ENCODE measurements at regions not wholly inside any gene's neighbourhood (a gene's known extent, or its start where the extent isn't known, plus 50 kb on each side); places are given as distances from the start of the nearest gene placed in this dataset.
"Not testable (repeated sequence)": the region's sequence is repeated elsewhere in the genome, so short reads cannot be mapped to it uniquely, and the experiment has no call there.

DNA sequence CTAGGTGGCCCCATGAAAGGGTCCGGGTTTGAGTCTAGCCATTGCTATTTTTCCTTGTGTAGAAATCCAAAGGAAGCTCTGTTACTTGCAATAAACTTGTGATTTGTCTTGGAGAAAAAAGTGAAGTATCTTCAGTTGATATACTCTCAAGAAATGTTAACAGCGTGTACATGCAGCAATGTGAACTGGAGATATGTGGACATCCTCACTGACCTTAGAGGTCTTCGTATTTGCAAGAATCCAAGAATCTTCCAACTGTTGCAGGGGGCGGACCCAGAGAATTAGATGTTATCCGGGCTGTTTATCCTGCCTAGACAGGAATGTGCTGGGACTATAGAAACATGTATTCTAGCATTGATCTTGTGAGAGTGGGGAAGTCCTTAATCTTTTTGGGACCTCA, 187.6 kb downstream of the KCNS3 start:
- DNase-seq = no peak

DNA sequence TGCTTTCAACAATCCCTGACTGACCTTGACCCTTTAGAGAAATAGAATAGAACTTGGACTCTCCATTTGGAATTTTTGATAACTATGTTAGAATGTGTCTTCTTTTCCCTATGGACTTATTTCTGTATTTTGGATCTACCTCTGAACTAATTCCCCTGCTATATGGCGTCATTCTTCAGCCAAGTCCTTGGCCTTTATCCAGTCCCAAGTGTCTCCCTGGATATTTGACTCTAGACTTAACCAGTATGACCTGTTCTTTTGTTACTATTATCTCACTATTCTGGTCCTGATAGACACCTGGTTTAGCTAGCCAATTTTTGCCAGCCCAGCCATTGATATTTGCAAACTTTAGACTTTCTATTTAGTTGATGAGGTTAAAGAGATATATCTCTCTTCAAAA, 186.8 kb downstream of the KCNS3 start:
- no peak for DNase-seq

DNA sequence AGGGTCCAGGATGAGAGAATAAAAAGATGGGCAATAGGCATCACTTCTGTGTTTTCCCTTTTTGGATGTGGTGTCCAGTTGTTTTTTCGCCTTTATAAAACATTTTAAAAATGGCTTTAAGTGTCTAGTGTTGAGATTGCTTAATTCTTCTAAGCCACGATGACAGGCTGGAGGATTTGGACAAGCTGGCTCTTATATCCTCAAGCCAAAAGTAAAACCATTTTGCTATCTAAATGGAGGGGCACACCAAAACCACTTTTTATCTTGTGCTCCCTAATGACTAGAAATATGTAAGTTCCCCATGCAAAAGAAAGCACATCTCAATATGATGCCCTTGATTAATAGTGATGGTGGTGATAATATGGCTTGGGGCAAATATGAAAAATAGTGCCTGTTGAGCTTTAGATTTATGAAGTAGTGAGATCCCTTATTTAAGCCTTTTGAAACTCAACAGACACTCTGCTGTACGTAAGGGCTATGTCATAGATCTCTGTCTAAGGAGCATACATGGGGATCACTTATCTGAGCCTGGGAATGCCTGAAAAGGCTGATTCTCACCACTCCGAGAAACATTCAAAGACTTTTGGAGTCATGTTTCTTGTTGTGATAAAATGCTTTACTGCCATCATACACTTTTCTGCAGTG, 185.5 kb downstream of the KCNS3 start:
- DNase-seq = no peak

DNA sequence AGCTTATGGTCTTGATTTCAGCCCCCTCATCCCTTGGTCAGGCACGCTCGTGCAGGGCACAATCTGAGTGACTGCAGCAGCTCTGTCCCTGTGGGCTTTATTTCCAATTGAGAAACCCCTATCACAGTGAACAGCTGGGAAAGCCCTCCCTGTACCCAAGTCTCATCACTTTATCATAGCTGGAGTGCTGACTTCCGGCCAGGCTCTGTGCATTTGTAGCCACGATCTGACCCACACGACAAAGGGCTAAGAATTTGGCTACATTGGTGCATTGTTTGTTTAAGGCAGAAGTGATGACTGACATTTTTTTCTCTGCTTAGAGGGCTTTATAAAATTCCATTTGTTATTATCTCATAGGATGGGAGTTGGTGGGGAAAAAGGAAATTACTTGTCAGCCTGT, 184.4 kb downstream of the KCNS3 start:
- DNase-seq = no peak

DNA sequence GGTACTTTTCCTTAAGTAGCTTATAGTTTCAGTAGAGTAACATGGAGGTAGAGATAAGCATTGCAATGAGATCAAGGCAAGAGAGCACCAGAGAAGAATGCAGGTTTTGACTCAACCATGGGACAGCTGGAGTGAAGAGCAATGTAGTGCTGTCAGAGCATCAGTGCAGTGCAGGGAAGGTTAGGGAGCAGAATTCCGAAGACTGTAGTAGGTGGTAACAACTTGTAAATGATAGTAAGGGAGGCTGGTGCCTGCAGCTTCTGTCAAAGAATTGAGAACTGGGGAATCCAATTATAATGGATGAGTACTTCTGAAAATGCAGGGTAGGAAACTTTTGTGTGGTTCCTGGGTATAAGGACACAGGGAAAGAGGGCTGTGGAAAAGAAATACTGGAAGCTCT, 183.2 kb downstream of the KCNS3 start:
- no peak for DNase-seq

DNA sequence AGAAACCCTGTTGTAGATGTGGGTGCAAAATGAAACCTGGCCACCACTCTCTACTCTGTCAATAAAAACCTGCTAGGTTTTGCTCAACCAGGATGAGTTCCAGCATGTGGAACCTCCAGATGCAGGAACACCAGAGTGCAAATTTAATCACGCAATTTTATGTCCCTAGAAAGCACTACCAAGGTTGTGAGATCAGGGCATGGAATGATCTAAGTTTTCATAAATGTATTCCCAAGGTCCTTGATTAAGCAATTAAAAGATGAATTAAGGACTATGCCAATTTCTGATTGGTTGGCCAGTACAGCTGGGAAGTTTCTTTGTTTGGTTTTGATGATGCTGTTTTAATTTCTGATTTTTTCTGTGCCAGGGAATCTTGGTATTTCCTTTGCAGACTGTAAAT, 179.2 kb downstream of the KCNS3 start:
- no peak for DNase-seq

DNA sequence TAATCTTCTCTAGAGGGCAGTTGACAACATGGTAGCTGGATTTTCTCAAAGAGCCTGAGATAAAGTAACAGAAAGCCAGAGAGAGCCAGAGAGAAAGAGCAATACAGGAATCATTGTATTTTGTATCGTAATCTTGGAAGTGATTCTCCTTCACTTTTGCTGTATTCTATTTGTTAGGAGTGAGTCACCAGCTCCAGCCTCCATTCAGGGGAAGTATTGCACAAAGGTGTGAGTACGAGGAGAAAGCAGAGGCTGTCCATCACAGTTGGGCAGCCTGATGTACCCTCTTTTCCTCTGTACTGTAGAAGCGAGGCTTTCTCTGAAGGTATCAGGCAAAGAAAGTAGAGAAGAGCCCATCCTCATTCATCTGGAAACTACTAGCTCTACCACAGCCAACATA, 176.8 kb downstream of the KCNS3 start:
- no peak for DNase-seq

DNA sequence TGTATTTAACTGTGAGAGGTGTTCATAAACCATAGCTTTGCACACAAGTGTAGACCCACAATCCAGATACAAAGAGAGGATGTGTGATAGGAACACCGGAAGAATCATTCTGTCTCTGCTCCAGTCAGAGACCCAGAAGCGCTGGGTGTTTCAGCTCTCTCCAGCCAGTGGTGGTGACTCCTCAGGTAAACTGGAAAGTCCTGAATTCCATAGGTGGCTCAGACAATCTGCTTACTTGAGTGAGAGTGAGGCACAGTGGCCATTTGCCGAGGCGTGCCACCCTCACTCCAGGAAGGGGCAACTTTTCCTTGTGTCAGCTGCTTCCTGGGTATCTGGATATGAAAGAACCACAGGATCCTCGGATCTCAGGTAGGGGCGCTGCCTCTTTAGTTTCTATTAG, 171.5 kb downstream of the KCNS3 start:
- DNase-seq = no peak

DNA sequence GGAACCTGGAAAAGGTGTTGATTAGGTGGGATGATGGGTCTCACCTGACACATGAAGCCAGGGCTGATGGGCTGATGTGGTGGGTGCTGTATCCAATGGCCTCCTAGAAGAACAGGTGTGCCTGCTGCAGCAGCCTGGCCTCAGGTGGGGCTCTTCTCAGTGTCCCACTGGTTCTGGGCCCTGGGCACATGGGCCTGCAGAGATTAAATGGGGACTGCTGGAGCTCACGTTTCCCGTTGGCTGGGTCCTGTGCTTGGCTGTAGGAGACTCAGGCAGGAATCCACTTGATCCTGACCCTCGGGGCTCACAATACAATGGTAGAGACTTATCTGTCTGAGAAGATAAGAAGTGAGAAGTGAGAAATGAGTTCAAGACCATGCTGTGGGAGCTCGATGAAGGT, 170.9 kb downstream of the KCNS3 start:
- no peak for DNase-seq

DNA sequence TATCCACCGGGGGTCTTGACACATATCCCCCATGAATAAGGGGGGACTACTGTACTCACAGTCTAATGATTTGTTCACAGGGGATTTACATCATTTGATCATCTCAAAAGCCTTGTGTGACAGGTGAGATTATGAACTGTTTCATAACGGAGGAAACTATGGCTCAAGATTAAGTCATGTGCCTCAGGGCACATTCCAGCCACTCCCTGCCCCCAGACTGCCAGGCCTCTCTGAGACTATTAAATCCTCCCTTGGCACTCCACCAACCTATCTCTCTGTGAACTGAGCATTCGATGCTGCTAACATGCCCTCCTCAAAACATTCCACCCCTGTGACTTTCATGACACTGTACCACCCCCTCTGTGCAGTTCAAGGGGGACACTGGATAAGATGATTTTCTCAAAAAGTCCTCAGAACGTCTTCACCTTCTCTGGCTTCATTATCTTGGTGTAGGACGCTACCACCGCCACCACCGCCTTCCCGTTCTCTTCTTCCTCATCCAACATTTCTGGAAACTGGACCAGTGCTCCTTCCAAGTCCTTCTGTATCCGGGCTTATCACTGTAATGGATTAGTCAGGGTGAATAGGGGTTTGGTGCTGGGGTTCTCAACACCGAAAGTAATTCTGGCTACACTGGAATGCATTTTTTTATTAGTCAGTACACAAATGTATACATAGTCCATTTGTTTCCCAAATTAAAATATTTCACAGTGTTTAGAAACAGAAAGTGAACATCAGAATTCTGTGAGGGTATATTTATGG, 169.6 kb downstream of the KCNS3 start:
- DNase-seq = no peak

DNA sequence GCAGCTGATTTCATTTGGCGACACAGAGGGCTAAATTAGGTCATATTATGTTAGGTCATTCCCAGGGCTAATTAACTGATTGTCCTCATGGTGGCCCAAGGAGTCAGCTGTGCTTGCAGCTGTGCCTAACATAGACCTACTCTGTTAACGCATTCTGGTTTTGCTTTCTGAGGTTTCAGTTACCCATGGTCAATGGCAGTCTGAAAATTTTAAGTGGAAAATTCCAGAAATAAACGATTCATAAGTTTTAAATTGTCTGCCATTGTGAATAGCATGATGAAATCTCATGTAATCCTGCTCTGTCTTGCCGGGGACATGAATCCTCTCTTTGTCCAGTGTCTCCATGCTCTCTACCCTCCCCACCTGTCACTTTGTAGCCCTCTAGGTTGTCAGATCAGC, 168.7 kb downstream of the KCNS3 start:
- DNase-seq = no peak

DNA sequence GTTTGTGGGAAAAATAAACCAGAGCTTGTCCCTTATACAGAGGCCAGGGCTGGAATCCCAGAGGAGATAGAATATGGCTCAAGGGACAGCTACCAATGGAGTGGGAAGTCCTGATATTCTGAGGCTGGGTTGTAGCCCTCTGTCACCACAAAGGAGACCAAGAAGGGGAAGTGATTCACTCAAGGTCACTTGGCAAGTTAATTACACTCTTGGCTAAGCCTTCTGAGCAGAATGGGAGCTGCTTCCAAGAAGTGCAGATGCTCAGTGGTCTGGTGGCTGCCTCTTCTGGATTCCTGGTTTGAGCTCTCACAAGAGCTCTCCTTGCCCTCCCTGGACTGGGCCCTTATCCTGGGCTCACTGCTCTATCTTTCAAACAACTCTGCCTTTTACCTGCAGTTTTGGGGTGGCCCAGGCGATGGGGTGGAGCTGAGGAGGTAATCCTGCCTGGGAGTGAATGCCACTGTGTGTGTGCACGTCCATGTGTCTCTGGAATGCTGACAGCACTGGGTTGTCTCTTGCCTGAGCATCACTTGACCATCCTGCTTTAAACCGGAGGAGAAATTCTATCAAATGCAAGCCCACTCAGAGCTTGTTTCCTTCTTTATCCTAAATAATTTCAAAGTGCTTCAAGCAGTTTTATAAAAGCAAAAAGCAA, 168.2 kb downstream of the KCNS3 start:
- DNase-seq = no peak

DNA sequence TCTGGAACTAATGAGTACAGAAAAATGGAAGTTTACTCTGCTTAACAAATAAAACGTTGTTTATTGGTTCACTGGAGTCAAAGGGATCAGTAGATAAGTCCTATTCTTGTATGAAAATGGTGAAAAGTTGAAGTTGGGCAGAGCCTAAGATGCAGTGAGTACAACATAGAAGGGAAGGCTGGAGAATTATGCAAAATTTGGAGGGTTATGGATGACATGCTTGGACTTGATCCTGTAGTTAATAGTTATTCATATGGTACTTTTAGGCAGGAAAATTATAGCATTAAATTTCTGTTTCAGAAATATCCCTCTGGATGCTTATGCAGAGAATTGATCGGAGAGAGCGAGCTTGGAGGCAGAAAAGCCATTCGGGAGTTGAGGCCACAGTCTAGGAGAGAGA, 167.6 kb downstream of the KCNS3 start:
- DNase-seq = no peak

DNA sequence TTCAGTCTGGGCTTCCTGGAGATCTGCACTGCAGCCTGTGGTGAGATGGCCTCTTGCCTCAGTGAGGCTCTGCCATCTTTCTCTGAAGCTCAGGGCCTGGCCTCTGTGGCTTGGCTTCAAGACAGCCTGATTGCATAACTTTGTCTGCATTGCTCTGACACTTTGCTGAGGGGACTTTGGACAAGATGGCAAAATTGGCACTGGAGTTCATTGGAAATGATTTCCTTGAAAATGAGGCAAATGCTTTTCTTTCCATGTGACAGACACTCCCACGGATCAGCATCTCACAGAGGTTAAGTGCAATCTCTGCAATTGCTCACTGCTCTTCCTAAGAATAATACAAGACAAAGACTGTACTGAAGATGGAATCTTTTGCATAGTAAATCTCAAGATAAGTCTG, 166.8 kb downstream of the KCNS3 start:
- no peak for DNase-seq

DNA sequence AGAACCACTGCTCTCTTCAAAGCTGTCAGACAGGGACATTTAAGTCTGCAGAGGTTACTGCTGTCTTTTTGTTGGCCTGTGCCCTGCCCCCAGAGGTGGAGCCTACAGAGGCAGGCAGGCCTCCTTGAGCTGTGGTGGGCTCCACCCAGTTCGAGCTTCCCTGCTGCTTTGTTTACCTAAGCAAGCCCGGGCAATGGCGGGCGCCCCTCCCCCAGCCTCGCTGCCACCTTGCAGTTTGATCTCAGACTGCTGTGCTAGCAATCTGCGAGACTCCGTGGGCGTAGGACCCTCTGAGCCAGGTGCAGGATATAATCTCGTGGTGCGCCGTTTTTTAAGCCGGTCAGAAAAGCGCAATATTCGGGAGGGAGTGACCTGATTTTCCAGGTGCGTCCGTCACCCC, 138.9 kb downstream of the KCNS3 start:
- not testable (repeated sequence) for DNase-seq

DNA sequence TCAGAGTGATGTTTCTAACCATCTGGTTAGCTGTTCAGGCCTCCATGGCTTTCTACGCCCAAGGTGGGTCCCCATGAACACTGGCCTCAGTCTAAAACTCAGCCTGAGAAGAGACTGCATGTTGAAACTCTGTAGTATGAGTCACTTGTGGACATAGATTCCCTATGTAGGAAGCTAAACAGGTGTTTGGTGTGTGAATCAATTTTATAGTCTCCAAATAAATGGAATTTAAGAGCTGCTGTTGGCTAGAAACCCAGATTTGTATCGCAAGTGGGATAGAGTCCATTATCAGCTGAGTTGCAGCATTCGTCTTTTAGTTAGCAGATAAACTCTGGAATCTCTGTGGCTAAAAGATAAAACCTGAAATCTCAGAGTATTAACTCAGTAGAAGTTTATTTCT, 131.4 kb downstream of the KCNS3 start:
- no peak for DNase-seq

DNA sequence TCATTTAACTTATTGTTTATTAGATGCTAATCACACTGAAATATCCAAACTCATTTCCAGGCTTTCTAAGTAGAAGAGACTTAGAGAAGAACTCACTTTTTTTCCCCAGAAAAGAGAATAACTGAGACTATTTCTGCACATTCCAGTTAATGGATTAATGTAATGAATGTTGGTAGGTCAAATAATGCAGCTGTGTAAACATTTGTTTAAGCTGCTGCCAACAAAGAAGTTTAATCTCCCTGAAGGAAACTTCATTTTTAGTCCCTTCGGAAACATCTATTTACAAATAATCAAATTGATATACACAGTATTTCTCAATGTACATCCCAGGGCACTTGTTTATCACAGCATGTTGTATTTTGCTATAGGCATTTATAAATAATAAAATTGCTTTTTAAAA, 126.9 kb downstream of the KCNS3 start:
- DNase-seq = no peak

DNA sequence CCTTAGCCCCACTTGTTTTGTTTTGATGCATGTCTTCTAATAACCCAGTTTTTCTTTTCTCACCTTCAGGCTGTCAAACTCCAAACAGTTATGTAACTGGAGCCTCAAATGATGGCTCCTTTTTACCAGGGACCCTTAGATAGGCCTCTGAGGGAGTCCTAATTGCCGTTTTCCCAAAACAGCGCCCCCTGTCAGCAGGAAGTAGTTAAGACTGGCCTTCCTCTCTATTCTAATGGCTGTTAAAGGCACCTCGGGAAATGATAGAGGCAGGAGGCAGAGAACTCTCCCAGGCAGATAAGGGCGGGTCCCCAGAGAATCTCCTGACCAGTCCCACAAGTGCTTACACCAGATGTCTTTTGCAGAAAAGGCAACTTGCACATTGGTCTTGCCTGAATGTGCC, 123.2 kb downstream of the KCNS3 start:
- DNase-seq = peak in 1 of 3 donors; percentile 1

DNA sequence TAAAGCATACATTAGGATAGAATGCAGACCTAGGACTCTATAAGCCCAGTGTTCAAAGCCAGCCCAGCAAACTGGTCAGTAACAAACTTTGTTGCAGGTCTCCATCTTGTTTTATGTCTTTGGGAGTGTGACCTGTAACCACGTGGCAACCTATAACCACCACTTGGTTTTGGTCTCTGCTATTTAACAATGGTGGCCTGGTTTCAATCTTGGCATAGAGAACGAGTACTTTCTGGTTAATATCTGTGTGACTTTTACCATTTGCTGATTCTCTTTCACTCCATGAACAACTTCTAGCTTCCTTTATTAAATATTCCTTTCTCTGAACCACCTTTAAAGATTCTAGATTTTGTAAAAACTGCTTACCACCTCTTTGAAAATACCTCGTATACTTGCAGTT, 118.5 kb downstream of the KCNS3 start:
- no peak for DNase-seq

DNA sequence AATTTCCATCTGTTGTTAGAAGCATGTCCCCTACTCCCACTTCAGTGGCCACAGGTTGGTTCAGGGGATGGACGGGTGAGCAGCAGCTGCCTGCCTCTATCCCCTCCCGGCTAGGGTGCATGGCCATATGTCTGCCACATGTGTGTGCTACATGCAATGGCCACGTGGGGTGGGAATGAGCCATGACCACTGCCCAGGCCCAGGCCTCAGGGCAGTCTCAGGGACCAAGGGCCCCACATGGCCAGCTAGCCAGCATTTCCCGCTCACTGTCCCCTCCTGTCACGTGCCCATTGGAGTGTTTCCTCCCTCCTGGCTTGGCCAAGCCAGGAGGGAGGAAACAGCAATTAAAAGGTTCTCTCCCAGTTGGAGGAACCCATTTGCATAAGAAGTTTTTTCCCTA, 117.1 kb downstream of the KCNS3 start:
- DNase-seq = no peak

All from suppressor macrophage treated with lipopolysaccharide for 1 hour (primary cell).